ENCODE measurements at regions not wholly inside any gene's neighbourhood (a gene's known extent, or its start where the extent isn't known, plus 50 kb on each side); places are given as distances from the start of the nearest gene placed in this dataset.

DNA sequence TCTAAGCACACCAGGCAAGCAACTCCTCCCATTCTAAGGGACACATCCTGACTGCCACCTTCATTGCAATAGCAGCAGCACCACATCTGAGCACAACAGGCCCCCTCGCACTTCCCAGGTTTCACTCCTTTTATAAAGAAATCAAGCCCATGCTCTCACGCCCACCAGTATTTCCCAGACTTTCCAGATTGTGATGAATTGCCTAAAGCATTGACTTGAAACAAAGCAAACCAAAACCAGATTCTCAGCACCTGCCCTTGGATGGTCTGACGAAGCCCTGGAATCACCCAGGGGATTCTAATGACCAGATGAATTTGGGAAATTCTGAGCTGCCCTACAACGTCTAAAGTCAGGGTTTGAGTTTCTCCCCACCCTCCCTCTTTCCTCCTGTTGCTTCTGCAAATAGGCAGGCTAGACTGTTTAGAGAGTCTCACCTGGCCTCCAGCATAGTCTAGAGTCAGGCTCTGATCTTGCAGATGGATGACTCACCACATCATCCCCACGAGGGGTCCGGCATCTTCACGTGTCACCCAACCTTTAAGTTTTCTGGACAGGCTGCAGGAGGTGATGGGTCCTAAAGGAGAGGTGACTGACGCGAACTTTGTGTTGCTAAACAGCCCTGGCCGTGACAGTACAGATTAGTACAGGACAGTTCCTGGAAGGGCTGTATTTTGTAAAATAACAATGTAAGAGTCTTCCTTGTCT is 198.0 kb downstream of the SKIDA1 start:
- TF ChIP-seq, protein P1, sequence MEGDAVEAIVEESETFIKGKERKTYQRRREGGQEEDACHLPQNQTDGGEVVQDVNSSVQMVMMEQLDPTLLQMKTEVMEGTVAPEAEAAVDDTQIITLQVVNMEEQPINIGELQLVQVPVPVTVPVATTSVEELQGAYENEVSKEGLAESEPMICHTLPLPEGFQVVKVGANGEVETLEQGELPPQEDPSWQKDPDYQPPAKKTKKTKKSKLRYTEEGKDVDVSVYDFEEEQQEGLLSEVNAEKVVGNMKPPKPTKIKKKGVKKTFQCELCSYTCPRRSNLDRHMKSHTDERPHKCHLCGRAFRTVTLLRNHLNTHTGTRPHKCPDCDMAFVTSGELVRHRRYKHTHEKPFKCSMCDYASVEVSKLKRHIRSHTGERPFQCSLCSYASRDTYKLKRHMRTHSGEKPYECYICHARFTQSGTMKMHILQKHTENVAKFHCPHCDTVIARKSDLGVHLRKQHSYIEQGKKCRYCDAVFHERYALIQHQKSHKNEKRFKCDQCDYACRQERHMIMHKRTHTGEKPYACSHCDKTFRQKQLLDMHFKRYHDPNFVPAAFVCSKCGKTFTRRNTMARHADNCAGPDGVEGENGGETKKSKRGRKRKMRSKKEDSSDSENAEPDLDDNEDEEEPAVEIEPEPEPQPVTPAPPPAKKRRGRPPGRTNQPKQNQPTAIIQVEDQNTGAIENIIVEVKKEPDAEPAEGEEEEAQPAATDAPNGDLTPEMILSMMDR (IDR thresholded peaks at IDR 0.05 in 8 of 11, conservative IDR thresholded peaks at IDR 0.05 in 3 of 11), result no peak
- TF ChIP-seq POLR2A (IDR thresholded peaks at IDR 0.05), result no peak
